GM19395 (cell line): ENCODE measurements at regions not wholly inside any gene's neighbourhood (a gene's known extent, or its start where the extent isn't known, plus 50 kb on each side); places are given as distances from the start of the nearest gene placed in this dataset.
"Not testable (repeated sequence)": the region's sequence is repeated elsewhere in the genome, so short reads cannot be mapped to it uniquely, and the experiment has no call there.

Experiments
- ATAC-seq: cut with Tn5 transposase; IDR thresholded peaks from one replicate; pipeline ENCODE4 v1.9.1; 2021; ENCODE audit warnings: mild to moderate bottlenecking, moderate library complexity; ENCODE audit not compliant: unreplicated experiment

- ATAC-seq: no peak
Observed at GRCh38 chr9:81455462-81456219, 233.7 kb downstream of the TLE1 start.

- no peak for ATAC-seq
Observed at GRCh38 chr9:81445331-81445921, 243.9 kb downstream of the TLE1 start.

GRCh38 chr9:81431641-81432040, 257.7 kb downstream of the TLE1 start:
- no peak for ATAC-seq

- no peak for ATAC-seq
Observed at GRCh38 chr9:81430727-81431126, 258.6 kb downstream of the TLE1 start.

GRCh38 chr9:81427870-81428269, 261.5 kb downstream of the TLE1 start:
- no peak for ATAC-seq

- ATAC-seq: no peak
Observed at GRCh38 chr9:81424431-81424830, 264.9 kb downstream of the TLE1 start.

- ATAC-seq: no peak
Observed at GRCh38 chr9:81423589-81424326, 265.6 kb downstream of the TLE1 start.

GRCh38 chr9:81421090-81421489, 268.3 kb downstream of the TLE1 start:
- ATAC-seq: not testable (repeated sequence)

GRCh38 chr9:81420024-81420423, 269.3 kb downstream of the TLE1 start:
- no peak for ATAC-seq

- no peak for ATAC-seq
Observed at GRCh38 chr9:81417941-81418340, 271.4 kb downstream of the TLE1 start.

- no peak for ATAC-seq
Observed at GRCh38 chr9:81417299-81417675, 272.1 kb downstream of the TLE1 start.

- no peak for ATAC-seq
Observed at GRCh38 chr9:81416476-81417298, 272.7 kb downstream of the TLE1 start.

GRCh38 chr9:81414836-81415235, 274.5 kb downstream of the TLE1 start:
- ATAC-seq: no peak

GRCh38 chr9:81411961-81412360, 277.4 kb downstream of the TLE1 start:
- no peak for ATAC-seq

GRCh38 chr9:81410201-81410600, 279.1 kb downstream of the TLE1 start:
- ATAC-seq: no peak

- no peak for ATAC-seq
Observed at GRCh38 chr9:81408951-81409350, 280.4 kb downstream of the TLE1 start.

- ATAC-seq: no peak
Observed at GRCh38 chr9:81404931-81405598, 284.3 kb downstream of the TLE1 start.

- no peak for ATAC-seq
Observed at GRCh38 chr9:81397481-81398381, 291.6 kb downstream of the TLE1 start.

- ATAC-seq: no peak
Observed at GRCh38 chr9:81396528-81396927, 292.8 kb downstream of the TLE1 start.

GRCh38 chr9:81395676-81396054, 293.7 kb downstream of the TLE1 start:
- no peak for ATAC-seq
